Bronchial epithelial cell (primary cell): ENCODE measurements at regions not wholly inside any gene's neighbourhood (a gene's known extent, or its start where the extent isn't known, plus 50 kb on each side); places are given as distances from the start of the nearest gene placed in this dataset.

Experiments used
- DNase-seq: peaks from one replicate; pipeline ENCODE4 v3.0.0-alpha.2; 2010; ENCODE audit warnings: low read depth
- FAIRE-seq: peaks from 2 replicates; lab custom pipeline; 2011; peaks lifted over from hg19 to GRCh38; lab: Jason Lieb, UNC
- H3K27me3 ChIP-seq: 2 replicates; pipeline ENCODE4 v1.5.1; 2011; ENCODE audit warnings: low read length; ENCODE audit not compliant: control insufficient read depth, insufficient read depth
- H3K36me3 ChIP-seq: 2 replicates; pipeline ENCODE4 v1.5.1; 2011; ENCODE audit warnings: low read length; ENCODE audit not compliant: control insufficient read depth, insufficient read depth
- H3K4me3 ChIP-seq: 2 replicates; pipeline ENCODE4 v1.5.1; 2011; ENCODE audit warnings: mild to moderate bottlenecking, low read depth, low read length, control low read depth
- TF ChIP-seq, protein P1 (sequence below): IDR thresholded peaks from 2 replicates; pipeline ENCODE4 v1.5.1; 2011; ENCODE audit warnings: mild to moderate bottlenecking, moderate library complexity, low read length, control low read depth, inconsistent platforms; ENCODE audit not compliant: insufficient read depth, severe bottlenecking

GRCh38 chrX:143800150-143800549, 79.6 kb upstream of the SPANXN2 start:
- no peaks in the 10 kb centered on the region for H3K27me3 ChIP-seq
- DNase-seq (no peak), FAIRE-seq (no peak)
- no peak overlapping the region for H3K4me3 ChIP-seq
- TF ChIP-seq, protein P1, sequence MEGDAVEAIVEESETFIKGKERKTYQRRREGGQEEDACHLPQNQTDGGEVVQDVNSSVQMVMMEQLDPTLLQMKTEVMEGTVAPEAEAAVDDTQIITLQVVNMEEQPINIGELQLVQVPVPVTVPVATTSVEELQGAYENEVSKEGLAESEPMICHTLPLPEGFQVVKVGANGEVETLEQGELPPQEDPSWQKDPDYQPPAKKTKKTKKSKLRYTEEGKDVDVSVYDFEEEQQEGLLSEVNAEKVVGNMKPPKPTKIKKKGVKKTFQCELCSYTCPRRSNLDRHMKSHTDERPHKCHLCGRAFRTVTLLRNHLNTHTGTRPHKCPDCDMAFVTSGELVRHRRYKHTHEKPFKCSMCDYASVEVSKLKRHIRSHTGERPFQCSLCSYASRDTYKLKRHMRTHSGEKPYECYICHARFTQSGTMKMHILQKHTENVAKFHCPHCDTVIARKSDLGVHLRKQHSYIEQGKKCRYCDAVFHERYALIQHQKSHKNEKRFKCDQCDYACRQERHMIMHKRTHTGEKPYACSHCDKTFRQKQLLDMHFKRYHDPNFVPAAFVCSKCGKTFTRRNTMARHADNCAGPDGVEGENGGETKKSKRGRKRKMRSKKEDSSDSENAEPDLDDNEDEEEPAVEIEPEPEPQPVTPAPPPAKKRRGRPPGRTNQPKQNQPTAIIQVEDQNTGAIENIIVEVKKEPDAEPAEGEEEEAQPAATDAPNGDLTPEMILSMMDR = no peak
- no peaks in the 10 kb centered on the region for H3K36me3 ChIP-seq

DNA sequence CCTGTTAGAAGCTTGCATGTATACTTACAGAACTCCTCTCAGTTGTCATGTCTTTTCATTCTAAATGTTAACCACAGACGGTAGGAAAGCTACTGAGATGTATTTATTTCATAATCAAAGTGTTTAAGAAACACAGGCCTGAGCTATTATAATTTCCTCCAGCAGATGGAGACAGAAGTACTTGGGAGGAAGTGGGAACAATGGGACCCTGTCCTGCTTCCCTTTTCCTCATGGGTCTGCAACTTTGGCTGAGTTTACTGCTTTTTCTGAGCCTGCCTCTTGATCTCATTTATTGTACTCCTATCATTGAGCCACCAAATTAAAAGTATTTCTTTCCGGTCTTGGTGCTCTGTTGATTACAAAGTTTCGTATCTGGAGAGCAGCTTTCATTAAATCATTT, 67.7 kb upstream of the SPANXN2 start:
- TF ChIP-seq, protein P1 = peak; percentile 30
- Histone ChIP-seq H3K4me3 (no peak overlapping the region), H3K27me3 (no peaks in the 10 kb centered on the region), H3K36me3 (no peaks in the 10 kb centered on the region)
- DNase-seq = peak; percentile 22
- FAIRE-seq = no peak

- no peak for FAIRE-seq
- H3K27me3 ChIP-seq = no peaks in the 10 kb centered on the region
- H3K4me3 ChIP-seq = no peak overlapping the region
- TF ChIP-seq, protein P1 = no peak
- H3K36me3 ChIP-seq = no peaks in the 10 kb centered on the region
- DNase-seq = no peak
Measured at GRCh38 chrX:143787341-143787740, 66.8 kb upstream of the SPANXN2 start.

DNA sequence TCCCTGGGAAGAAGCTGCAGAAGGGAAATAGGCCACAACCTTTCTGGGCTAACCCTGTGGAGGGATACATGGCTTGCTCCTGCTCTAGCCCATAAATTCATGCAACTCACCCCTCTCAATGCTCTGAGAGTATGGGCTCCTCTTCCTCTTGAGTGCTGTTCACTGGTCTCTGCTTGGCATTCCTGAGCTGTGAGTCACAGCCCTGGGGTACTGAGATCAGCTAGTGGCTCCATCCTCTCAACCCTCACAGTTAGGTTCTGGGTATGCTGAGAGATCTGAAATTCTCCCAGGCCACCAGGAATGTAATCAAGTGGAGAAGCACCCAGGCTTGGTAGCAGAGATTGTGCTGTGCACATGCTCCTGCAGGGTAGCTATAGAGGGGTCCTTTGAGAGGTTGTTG, 60.6 kb upstream of the SPANXN2 start:
- no peaks in the 10 kb centered on the region for H3K36me3 ChIP-seq
- TF ChIP-seq, protein P1 = no peak
- no peak overlapping the region for H3K4me3 ChIP-seq
- DNase-seq (peak; percentile 27), FAIRE-seq (no peak)
- no peaks in the 10 kb centered on the region for H3K27me3 ChIP-seq
